GM12878 (cell line): ENCODE measurements at regions not wholly inside any gene's neighbourhood (a gene's known extent, or its start where the extent isn't known, plus 50 kb on each side); places are given as distances from the start of the nearest gene placed in this dataset.

Source experiments
- ATAC-seq: fragments of 200-7000 bp; cut with Tn5 transposase; 3 replicates; pipeline ENCODE4 v1.9.1; 2020; ENCODE audit warnings: mild to moderate bottlenecking, moderate library complexity
- BruUV-seq: library from RNA; stranded (reverse); fragments of 400-500 nt; replicated peaks from 2 replicates; lab custom pipeline; 2021; lab: Mats Ljungman, UMichigan
- CTCF ChIA-PET: fragments of 300-600 bp; sonication (Branson Sonifier 250); formaldehyde crosslinking; extraction: SDS; loops from one replicate; lab custom pipeline; 2021; ENCODE audit warnings: inconsistent platforms; lab: Yijun Ruan, JAX
- POLR2A ChIA-PET: fragments of 350-600 bp; formaldehyde crosslinking; extraction: SDS; loops from one replicate; lab custom pipeline; 2021; ENCODE audit warnings: inconsistent platforms; lab: Charles Lee
- RAD21 ChIA-PET: fragments of 300-600 bp; sonication (Branson Sonifier 250); formaldehyde crosslinking; loops from one replicate; lab custom pipeline; 2023; ENCODE audit warnings: antibody characterized with exemption; ENCODE audit not compliant: unreplicated experiment; lab: Charles Lee
- SMC1A ChIA-PET: fragments of 300-600 bp; sonication (Branson Sonifier 250); formaldehyde crosslinking; loops from one replicate; lab custom pipeline; 2023; ENCODE audit not compliant: unreplicated experiment, uncharacterized antibody; lab: Charles Lee
- DNase-seq: peaks from one replicate; pipeline ENCODE4 v3.0.0-alpha.2; 2011; ENCODE audit warnings: low read depth, low spot score
- FAIRE-seq: peaks from 3 replicates; lab custom pipeline; 2011; peaks lifted over from hg19 to GRCh38; lab: Jason Lieb, UNC
- H2AFZ ChIP-seq: 2 replicates; pipeline ENCODE4 v1.6.0; 2011; ENCODE audit warnings: low read depth, low read length, control low read depth; ENCODE audit not compliant: control insufficient read depth
- H3K27ac ChIP-seq: 2 replicates; pipeline ENCODE4 v1.5.1; 2011; ENCODE audit warnings: control low read depth; ENCODE audit not compliant: control insufficient read depth, insufficient read depth
- H3K27me3 ChIP-seq, 2 experiments: replicated peaks in 1 of 2; 2 replicates each; pipeline versions ENCODE4 v1.6.0 to v1.6.1; 2011; ENCODE audit warnings: low read length in 1 of 2; ENCODE audit not compliant: control insufficient read depth in 2 of 2, insufficient read depth in 2 of 2
- H3K36me3 ChIP-seq, 2 experiments: 2 replicates each; pipeline ENCODE4 v1.5.1; 2011; ENCODE audit warnings: low read length in 1 of 2; ENCODE audit not compliant: control insufficient read depth in 2 of 2, insufficient read depth in 2 of 2
- H3K4me1 ChIP-seq: 2 replicates; pipeline ENCODE4 v1.6.1; 2011; ENCODE audit warnings: mild to moderate bottlenecking, low read length, moderate library complexity, mixed read lengths; ENCODE audit not compliant: control insufficient read depth, insufficient read depth
- H3K4me2 ChIP-seq: 2 replicates; pipeline ENCODE4 v1.6.0; 2011; ENCODE audit warnings: control low read depth; ENCODE audit not compliant: control insufficient read depth, insufficient read depth
- H3K4me3 ChIP-seq: fragments of 200-600 bp; sonication (generic); 2 replicates; pipeline ENCODE4 v1.5.1; 2016
- H3K79me2 ChIP-seq: 2 replicates; pipeline ENCODE4 v1.6.0; 2011; ENCODE audit warnings: low read length; ENCODE audit not compliant: control insufficient read depth, insufficient read depth
- H3K9ac ChIP-seq: 2 replicates; pipeline ENCODE4 v1.8.0; 2011; ENCODE audit warnings: low read length, control low read depth, mixed read lengths; ENCODE audit not compliant: control insufficient read depth, insufficient read depth
- H3K9me3 ChIP-seq: replicated peaks from 3 replicates; pipeline ENCODE4 v1.5.1; 2011; ENCODE audit warnings: mild to moderate bottlenecking, low read length; ENCODE audit not compliant: control insufficient read depth, insufficient read depth
- H4K20me1 ChIP-seq: 2 replicates; pipeline ENCODE4 v1.6.0; 2011; ENCODE audit not compliant: control insufficient read depth, insufficient read depth
- CBX5 ChIP-seq: sonication (generic); IDR thresholded peaks from 2 replicates; pipeline ENCODE4 v1.6.1; 2016; ENCODE audit warnings: low read depth, moderate library complexity, mild to moderate bottlenecking, inconsistent platforms
- EZH2 ChIP-seq: IDR thresholded peaks from 2 replicates; pipeline ENCODE4 v1.6.1; 2012; ENCODE audit warnings: low read depth, mild to moderate bottlenecking, control low read depth, inconsistent platforms, low read length, borderline replicate concordance; ENCODE audit not compliant: control insufficient read depth
- IKZF2 ChIP-seq, 2 experiments: fragments of 450-650 bp; IDR thresholded peaks; 2 replicates each; pipeline ENCODE4 v1.6.1; 2017; ENCODE audit warnings: mild to moderate bottlenecking in 2 of 2, moderate library complexity in 2 of 2
- MEF2A ChIP-seq: IDR thresholded peaks from 2 replicates; pipeline ENCODE4 v1.6.1; 2011; ENCODE audit warnings: low read depth, mild to moderate bottlenecking, low read length, moderate library complexity; ENCODE audit not compliant: insufficient read depth
- NRF1 ChIP-seq: conservative IDR thresholded peaks from 2 replicates; pipeline ENCODE4 v1.6.1; 2011; ENCODE audit warnings: mild to moderate bottlenecking, low read depth, low read length, improper control_type of control experiment
- POLR2A ChIP-seq: IDR thresholded peaks from 2 replicates; pipeline ENCODE4 v1.6.1; 2011; ENCODE audit warnings: low read depth, mild to moderate bottlenecking, low read length
- ZBTB33 ChIP-seq: fragments of 450-650 bp; IDR thresholded peaks from 2 replicates; pipeline ENCODE4 v1.6.1; 2017; ENCODE audit warnings: mild to moderate bottlenecking
- ZNF207 ChIP-seq: fragments of 450-650 bp; IDR thresholded peaks from 2 replicates; pipeline ENCODE4 v1.6.1; 2014; ENCODE audit warnings: antibody characterized with exemption, mild to moderate bottlenecking, borderline replicate concordance
- ZZZ3 ChIP-seq: IDR thresholded peaks from 2 replicates; pipeline ENCODE4 v1.6.1; 2011; ENCODE audit warnings: low read depth; ENCODE audit not compliant: control insufficient read depth, insufficient read length
- WGBS: methylation state at CpG from one replicate; pipeline ENCODE4 v1.1.6; 2016; ENCODE audit warnings: low lambda C conversion rate; ENCODE audit not compliant: insufficient replicate concordance, insufficient coverage; ENCODE audit errors: missing lambda C conversion rate; 5-methylcytosine and 5-hydroxymethylcytosine counted together
- in situ Hi-C: fragments of 300-500 bp; cut with MboI; formaldehyde crosslinking; loops from 9 replicates; pipeline ENCODE4 v1.14.3; 2018; ENCODE audit warnings: mixed read lengths
- intact Hi-C: fragments of 100-400 bp; cut with micrococcal nuclease; formaldehyde crosslinking; loops from one replicate; pipeline ENCODE4 v1.14.2; 2022; ENCODE audit not compliant: unreplicated experiment
- TF ChIP-seq, protein P1 (sequence below): IDR thresholded peaks from 2 replicates; pipeline ENCODE4 v1.6.1; 2012; ENCODE audit warnings: improper control_type of control experiment, low read depth, low read length; ENCODE audit not compliant: insufficient replicate concordance

DNA sequence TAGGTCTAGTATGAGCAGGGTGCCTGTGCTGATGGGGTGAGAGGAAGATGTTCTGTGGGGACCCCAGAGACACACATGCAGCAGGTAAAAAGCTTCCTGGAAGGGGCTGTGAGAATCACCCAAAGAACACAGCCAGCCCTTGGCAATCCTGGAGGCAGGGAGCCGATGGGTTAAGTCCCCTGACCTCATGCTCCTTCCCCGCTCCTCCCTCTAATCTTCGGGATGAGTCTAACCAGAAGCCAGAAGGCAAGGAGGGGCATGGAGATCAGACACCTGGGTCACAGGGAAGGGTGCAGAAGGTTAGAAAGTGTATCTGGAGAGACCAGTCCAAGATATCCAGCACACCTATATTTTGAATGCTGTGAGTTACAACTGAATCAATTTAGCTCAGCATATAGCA is 274.1 kb upstream of the PAPPA start:
- in situ Hi-C loops: no loop called here
- POLR2A ChIA-PET: no interaction called here
- Histone ChIP-seq H3K27ac (no peak overlapping the region), H3K4me1 (no peaks in the 10 kb centered on the region), H2AFZ (no peak overlapping the region), H3K27me3 (no peaks in the 10 kb centered on the region), H3K4me3 (no peak overlapping the region), H3K9me3 (no peaks in the 10 kb centered on the region), H3K9ac (no peak overlapping the region), H3K36me3 (no peaks in the 10 kb centered on the region)
- CTCF ChIA-PET: no interaction called here
- SMC1A ChIA-PET: no interaction called here
- DNase-seq (no peak), ATAC-seq (no peak)
- RAD21 ChIA-PET: no interaction called here
- TF ChIP-seq ZBTB33: no peak
- no peak for TF ChIP-seq CBX5
- TF ChIP-seq NRF1: no peak
- no peak for TF ChIP-seq EZH2
- TF ChIP-seq POLR2A: no peak
- no peak for TF ChIP-seq MEF2A
- no peak for TF ChIP-seq ZZZ3
- no peak for TF ChIP-seq ZNF207
- TF ChIP-seq, protein P1, sequence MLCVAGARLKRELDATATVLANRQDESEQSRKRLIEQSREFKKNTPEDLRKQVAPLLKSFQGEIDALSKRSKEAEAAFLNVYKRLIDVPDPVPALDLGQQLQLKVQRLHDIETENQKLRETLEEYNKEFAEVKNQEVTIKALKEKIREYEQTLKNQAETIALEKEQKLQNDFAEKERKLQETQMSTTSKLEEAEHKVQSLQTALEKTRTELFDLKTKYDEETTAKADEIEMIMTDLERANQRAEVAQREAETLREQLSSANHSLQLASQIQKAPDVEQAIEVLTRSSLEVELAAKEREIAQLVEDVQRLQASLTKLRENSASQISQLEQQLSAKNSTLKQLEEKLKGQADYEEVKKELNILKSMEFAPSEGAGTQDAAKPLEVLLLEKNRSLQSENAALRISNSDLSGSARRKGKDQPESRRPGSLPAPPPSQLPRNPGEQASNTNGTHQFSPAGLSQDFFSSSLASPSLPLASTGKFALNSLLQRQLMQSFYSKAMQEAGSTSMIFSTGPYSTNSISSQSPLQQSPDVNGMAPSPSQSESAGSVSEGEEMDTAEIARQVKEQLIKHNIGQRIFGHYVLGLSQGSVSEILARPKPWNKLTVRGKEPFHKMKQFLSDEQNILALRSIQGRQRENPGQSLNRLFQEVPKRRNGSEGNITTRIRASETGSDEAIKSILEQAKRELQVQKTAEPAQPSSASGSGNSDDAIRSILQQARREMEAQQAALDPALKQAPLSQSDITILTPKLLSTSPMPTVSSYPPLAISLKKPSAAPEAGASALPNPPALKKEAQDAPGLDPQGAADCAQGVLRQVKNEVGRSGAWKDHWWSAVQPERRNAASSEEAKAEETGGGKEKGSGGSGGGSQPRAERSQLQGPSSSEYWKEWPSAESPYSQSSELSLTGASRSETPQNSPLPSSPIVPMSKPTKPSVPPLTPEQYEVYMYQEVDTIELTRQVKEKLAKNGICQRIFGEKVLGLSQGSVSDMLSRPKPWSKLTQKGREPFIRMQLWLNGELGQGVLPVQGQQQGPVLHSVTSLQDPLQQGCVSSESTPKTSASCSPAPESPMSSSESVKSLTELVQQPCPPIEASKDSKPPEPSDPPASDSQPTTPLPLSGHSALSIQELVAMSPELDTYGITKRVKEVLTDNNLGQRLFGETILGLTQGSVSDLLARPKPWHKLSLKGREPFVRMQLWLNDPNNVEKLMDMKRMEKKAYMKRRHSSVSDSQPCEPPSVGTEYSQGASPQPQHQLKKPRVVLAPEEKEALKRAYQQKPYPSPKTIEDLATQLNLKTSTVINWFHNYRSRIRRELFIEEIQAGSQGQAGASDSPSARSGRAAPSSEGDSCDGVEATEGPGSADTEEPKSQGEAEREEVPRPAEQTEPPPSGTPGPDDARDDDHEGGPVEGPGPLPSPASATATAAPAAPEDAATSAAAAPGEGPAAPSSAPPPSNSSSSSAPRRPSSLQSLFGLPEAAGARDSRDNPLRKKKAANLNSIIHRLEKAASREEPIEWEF: no peak
- no peak for TF ChIP-seq IKZF2 (IDR thresholded peaks at IDR 0.05)
- TF ChIP-seq, all 136 proteins: peak for 0
- H3K79me2 ChIP-seq: no peaks in the 10 kb centered on the region
- no peak overlapping the region for H3K4me2 ChIP-seq
- no TSS peak for BruUV-seq
- intact Hi-C loops: no loop called here
- 0% methylated on average over 3 of the region's 3 CpGs for WGBS
- FAIRE-seq: no peak
- H4K20me1 ChIP-seq: no peaks in the 10 kb centered on the region
